ENCODE measurements at regions not wholly inside any gene's neighbourhood (a gene's known extent, or its start where the extent isn't known, plus 50 kb on each side); places are given as distances from the start of the nearest gene placed in this dataset.

GRCh38 chr6:156686995-156687788 lies 90.0 kb upstream of the ARID1B start:
- TF ChIP-seq POLR2A (IDR thresholded peaks at IDR 0.05; ENCODE audit: low read length) (peak; percentile 84), GATA1 (IDR thresholded peaks at IDR 0.05; ENCODE audit: low read depth, low read length) (no peak)
